ENCODE measurements at regions not wholly inside any gene's neighbourhood (a gene's known extent, or its start where the extent isn't known, plus 50 kb on each side); places are given as distances from the start of the nearest gene placed in this dataset.

- FAIRE-seq, result no peak
- no peak for DNase-seq (ENCODE audit: insufficient read length, low spot score)
- TF ChIP-seq POLR2AphosphoS5 (IDR thresholded peaks at IDR 0.05; ENCODE audit: low read depth, low read length), result no peak
- TF ChIP-seq SPI1 (IDR thresholded peaks at IDR 0.05; ENCODE audit: low read depth, low read length), result no peak
- no peak for TF ChIP-seq TAF1 (IDR thresholded peaks at IDR 0.05; ENCODE audit: low read depth, low read length)
- TF ChIP-seq POLR2A (IDR thresholded peaks at IDR 0.05; ENCODE audit: low read depth, low read length), result no peak
- no peak for TF ChIP-seq POU2F2 (IDR thresholded peaks at IDR 0.05; ENCODE audit: low read depth, low read length)
- TF ChIP-seq PAX5 (IDR thresholded peaks at IDR 0.05; ENCODE audit: insufficient read depth, low read length, severe bottlenecking), result no peak
Observed at GRCh38 chr7:121486590-121486989, 90.5 kb upstream of the FAM3C start.

DNA sequence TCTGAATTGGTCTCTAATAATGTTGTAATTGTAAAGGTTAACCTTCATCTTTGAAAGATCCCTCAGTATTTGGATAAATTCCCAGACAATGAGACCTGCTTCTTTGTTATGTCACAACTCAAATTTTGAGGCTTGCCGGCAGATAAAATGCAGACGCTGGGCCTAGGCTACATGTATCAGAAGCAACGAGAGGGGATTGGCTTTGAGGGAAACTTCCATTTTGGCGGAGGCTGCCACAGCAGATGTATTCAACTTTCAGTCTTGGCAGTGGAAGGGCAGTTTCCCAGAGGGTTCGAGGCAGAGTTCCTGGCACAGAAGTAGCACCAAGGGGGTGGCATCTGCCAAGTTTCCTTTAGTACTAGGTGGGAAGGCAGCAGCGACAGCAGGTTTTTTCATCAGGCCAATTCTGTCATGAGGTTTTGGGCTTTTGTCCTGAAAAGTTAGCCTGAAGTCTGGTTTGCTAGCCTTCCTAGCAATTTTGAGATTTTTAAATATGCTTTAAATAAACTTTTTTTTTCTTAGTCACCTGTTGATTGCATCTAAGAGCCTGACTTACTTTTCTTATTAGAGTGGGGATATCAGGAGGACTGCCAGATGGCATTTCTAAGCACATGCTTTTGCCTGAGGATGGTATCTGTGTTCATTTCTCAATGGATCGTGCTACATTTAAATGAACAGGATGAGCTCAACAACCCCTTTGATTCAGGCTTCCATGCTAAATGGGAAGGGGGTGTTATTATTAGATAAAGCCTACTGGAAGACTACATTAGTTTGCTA lies 89.5 kb upstream of the FAM3C start:
- FAIRE-seq (no peak), DNase-seq (ENCODE audit: insufficient read length, low spot score) (no peak)
- TF ChIP-seq TAF1 (IDR thresholded peaks at IDR 0.05; ENCODE audit: low read depth, low read length) (no peak), POU2F2 (IDR thresholded peaks at IDR 0.05; ENCODE audit: low read depth, low read length) (no peak), POLR2AphosphoS5 (IDR thresholded peaks at IDR 0.05; ENCODE audit: low read depth, low read length) (no peak), SPI1 (IDR thresholded peaks at IDR 0.05; ENCODE audit: low read depth, low read length) (no peak), PAX5 (IDR thresholded peaks at IDR 0.05; ENCODE audit: insufficient read depth, low read length, severe bottlenecking) (no peak), POLR2A (IDR thresholded peaks at IDR 0.05; ENCODE audit: low read depth, low read length) (no peak)

- DNase-seq (ENCODE audit: insufficient read length, low spot score) (no peak), FAIRE-seq (no peak)
- TF ChIP-seq POLR2A (IDR thresholded peaks at IDR 0.05; ENCODE audit: low read depth, low read length) (no peak), POU2F2 (IDR thresholded peaks at IDR 0.05; ENCODE audit: low read depth, low read length) (no peak), POLR2AphosphoS5 (IDR thresholded peaks at IDR 0.05; ENCODE audit: low read depth, low read length) (no peak), SPI1 (IDR thresholded peaks at IDR 0.05; ENCODE audit: low read depth, low read length) (no peak), TAF1 (IDR thresholded peaks at IDR 0.05; ENCODE audit: low read depth, low read length) (no peak), PAX5 (IDR thresholded peaks at IDR 0.05; ENCODE audit: insufficient read depth, low read length, severe bottlenecking) (no peak)
Observed at GRCh38 chr7:121484089-121484763, 88.1 kb upstream of the FAM3C start.

DNA sequence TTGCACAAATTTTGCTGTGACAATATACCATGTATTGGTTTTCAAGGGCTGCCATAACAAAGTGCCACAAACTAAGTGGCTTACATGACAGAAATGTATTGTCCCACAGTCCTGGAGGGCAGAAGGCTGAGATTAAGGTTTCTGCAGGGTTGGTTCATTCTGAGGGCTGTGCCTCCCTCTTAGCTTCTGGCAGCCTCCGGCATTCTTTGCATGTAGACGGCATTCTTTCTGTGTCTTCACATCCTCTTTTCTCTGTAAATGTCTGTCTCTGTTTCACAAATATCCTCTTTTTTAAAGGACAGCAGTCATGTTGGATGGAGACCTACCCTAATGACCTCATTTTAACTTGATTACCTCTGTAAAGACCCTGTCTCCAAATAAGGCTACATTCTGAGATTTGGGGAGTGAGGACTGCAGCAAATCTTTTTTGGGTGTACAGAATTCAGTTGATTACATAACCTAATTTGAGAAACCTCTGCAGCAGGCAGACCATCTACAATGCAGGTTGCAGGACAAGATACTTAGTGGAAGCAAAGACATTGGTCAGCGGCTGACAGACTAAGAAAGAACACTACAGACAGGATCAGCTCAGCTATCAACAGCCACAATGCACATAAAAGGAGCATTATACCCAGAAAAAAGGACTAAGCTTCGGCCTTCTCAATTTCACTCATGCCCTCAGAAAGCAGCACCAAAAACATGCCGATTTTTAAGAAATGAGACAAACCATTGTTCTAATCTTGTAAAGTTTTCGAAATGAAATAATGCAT lies 84.6 kb upstream of the FAM3C start:
- FAIRE-seq (no peak), DNase-seq (ENCODE audit: insufficient read length, low spot score) (no peak)
- TF ChIP-seq POU2F2 (IDR thresholded peaks at IDR 0.05; ENCODE audit: low read depth, low read length) (no peak), SPI1 (IDR thresholded peaks at IDR 0.05; ENCODE audit: low read depth, low read length) (peak; percentile 9; the same call in 1 of the 2 replicates)

GRCh38 chr7:121480058-121480457 lies 84.0 kb upstream of the FAM3C start:
- no peak for DNase-seq (ENCODE audit: insufficient read length, low spot score)
- no peak for TF ChIP-seq POU2F2 (IDR thresholded peaks at IDR 0.05; ENCODE audit: low read depth, low read length)
- TF ChIP-seq SPI1 (IDR thresholded peaks at IDR 0.05; ENCODE audit: low read depth, low read length), result peak; percentile 32
- FAIRE-seq, result no peak

DNA sequence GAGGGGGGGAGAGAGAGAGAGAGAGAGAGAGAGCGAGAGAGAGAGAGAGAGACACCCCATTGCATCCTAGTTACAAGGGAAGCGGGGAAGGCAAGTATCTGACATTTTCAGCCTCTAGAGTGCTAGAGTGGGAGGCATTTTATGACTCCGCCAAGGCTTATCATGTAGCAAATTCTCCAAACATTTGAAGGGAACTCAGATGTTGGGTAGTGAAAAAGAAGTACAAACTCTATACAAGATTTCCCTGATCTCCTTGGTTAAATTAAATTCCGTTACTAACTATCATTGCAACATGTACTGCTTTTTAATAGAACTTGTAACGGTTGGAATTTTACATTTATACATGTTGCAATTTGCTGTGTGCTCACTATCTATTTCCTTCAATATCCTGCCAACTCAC lies 83.4 kb upstream of the FAM3C start:
- FAIRE-seq (no peak), DNase-seq (ENCODE audit: insufficient read length, low spot score) (no peak)
- TF ChIP-seq PAX5 (IDR thresholded peaks at IDR 0.05; ENCODE audit: insufficient read depth, low read length, severe bottlenecking), result no peak
- no peak for TF ChIP-seq TAF1 (IDR thresholded peaks at IDR 0.05; ENCODE audit: low read depth, low read length)
- TF ChIP-seq POLR2A (IDR thresholded peaks at IDR 0.05; ENCODE audit: low read depth, low read length), result no peak
- no peak for TF ChIP-seq SPI1 (IDR thresholded peaks at IDR 0.05; ENCODE audit: low read depth, low read length)
- TF ChIP-seq POU2F2 (IDR thresholded peaks at IDR 0.05; ENCODE audit: low read depth, low read length), result no peak
- TF ChIP-seq POLR2AphosphoS5 (IDR thresholded peaks at IDR 0.05; ENCODE audit: low read depth, low read length), result no peak

- TF ChIP-seq TAF1 (IDR thresholded peaks at IDR 0.05; ENCODE audit: low read depth, low read length), result no peak
- no peak for TF ChIP-seq SPI1 (IDR thresholded peaks at IDR 0.05; ENCODE audit: low read depth, low read length)
- TF ChIP-seq POLR2A (IDR thresholded peaks at IDR 0.05; ENCODE audit: low read depth, low read length), result no peak
- no peak for TF ChIP-seq POU2F2 (IDR thresholded peaks at IDR 0.05; ENCODE audit: low read depth, low read length)
- no peak for TF ChIP-seq POLR2AphosphoS5 (IDR thresholded peaks at IDR 0.05; ENCODE audit: low read depth, low read length)
- TF ChIP-seq PAX5 (IDR thresholded peaks at IDR 0.05; ENCODE audit: insufficient read depth, low read length, severe bottlenecking), result no peak
- DNase-seq (ENCODE audit: insufficient read length, low spot score), result no peak
- no peak for FAIRE-seq
Observed at GRCh38 chr7:121475806-121476205, 79.7 kb upstream of the FAM3C start.

- no peak for DNase-seq (ENCODE audit: insufficient read length, low spot score)
- FAIRE-seq, result no peak
- TF ChIP-seq SPI1 (IDR thresholded peaks at IDR 0.05; ENCODE audit: low read depth, low read length), result no peak
Observed at GRCh38 chr7:121474301-121474673, 78.2 kb upstream of the FAM3C start.

DNA sequence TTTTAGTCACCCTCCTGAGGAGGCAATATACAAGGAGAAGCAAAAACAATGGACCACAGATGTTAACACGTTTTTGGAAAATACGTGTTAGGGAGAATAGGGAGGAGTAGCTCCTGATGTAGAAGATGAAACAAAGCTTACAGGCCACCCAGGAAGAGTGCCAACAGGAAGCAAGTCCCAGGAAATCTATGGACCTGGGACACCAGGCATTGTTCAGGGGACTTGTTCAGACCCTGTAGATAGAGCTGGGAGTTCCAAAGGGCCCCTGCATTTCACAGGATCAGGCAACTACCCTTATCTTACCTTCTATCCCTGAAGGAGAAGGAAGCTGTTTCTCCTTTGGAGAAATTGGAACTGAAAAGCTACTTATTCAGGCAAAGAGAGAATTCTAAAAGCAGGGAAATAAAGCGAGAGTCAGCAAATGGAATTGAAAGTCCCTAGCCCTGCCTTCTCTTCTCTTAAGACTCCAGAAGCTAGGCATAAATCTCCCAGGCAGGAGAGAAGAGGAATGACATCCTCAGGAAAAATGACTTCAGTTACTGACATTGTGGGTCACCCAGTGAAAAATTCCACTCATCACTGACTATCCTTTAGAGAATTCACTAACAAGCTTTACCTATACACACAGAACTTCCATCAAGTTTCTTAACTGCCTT lies 77.7 kb upstream of the FAM3C start:
- DNase-seq (ENCODE audit: insufficient read length, low spot score) (no peak), FAIRE-seq (no peak)

More for the DNA sequence above, 77.7 kb upstream of the FAM3C start:
- TF ChIP-seq POLR2AphosphoS5 (IDR thresholded peaks at IDR 0.05; ENCODE audit: low read depth, low read length) (no peak), TAF1 (IDR thresholded peaks at IDR 0.05; ENCODE audit: low read depth, low read length) (no peak), POLR2A (IDR thresholded peaks at IDR 0.05; ENCODE audit: low read depth, low read length) (no peak), PAX5 (IDR thresholded peaks at IDR 0.05; ENCODE audit: insufficient read depth, low read length, severe bottlenecking) (no peak), SPI1 (IDR thresholded peaks at IDR 0.05; ENCODE audit: low read depth, low read length) (no peak), POU2F2 (IDR thresholded peaks at IDR 0.05; ENCODE audit: low read depth, low read length) (no peak)

All from GM12891 (cell line).